Activated CD8-positive, alpha-beta T cell treated with anti-CD3 and anti-CD28 coated beads, Interleukin-2, amount 10 ng/mL, durations not matched to agents 7 days and 5 days (primary cell): ENCODE measurements at regions not wholly inside any gene's neighbourhood (a gene's known extent, or its start where the extent isn't known, plus 50 kb on each side); places are given as distances from the start of the nearest gene placed in this dataset.
A peak's percentile ranks its signal among the peaks of the same experiment; 100 is the strongest.
"Not testable (repeated sequence)": the region's sequence is repeated elsewhere in the genome, so short reads cannot be mapped to it uniquely, and the experiment has no call there.

ENCODE experiments used
- ATAC-seq: fragments of 150-1000 bp; cut with Tn5 transposase; one replicate; pipeline ENCODE4 v1.10.0; 2021; ENCODE audit warnings: moderate library complexity
- CTCF ChIA-PET: fragments of 350-600 bp; sonication (Branson Sonifier 250); formaldehyde crosslinking; loops from one replicate; lab custom pipeline; 2021; ENCODE audit warnings: antibody characterized with exemption; lab: Charles Lee
- POLR2A ChIA-PET: fragments of 350-600 bp; sonication (Branson Sonifier 250); formaldehyde crosslinking; loops from one replicate; lab custom pipeline; 2021; ENCODE audit warnings: antibody characterized with exemption; lab: Charles Lee
- DNase-seq: peaks from one replicate; pipeline ENCODE4 v3.0.0-alpha.2; 2020
- H3K27ac Mint-ChIP-seq: one replicate; pipeline ENCODE4 v1.8.0; 2021; ENCODE audit warnings: mild to moderate bottlenecking, mixed read lengths
- H3K27me3 Mint-ChIP-seq: one replicate; pipeline ENCODE4 v1.8.0; 2021; ENCODE audit warnings: low read depth, mixed read lengths
- H3K36me3 Mint-ChIP-seq: one replicate; pipeline ENCODE4 v1.8.0; 2021; ENCODE audit warnings: low read depth, mixed read lengths
- H3K4me1 Mint-ChIP-seq: one replicate; pipeline ENCODE4 v1.8.0; 2021; ENCODE audit warnings: low read depth, mixed read lengths
- H3K4me3 Mint-ChIP-seq: one replicate; pipeline ENCODE4 v1.8.0; 2021; ENCODE audit warnings: mild to moderate bottlenecking, mixed read lengths
- H3K9me3 Mint-ChIP-seq: one replicate; pipeline ENCODE4 v1.8.0; 2022; ENCODE audit warnings: mixed read lengths; ENCODE audit not compliant: insufficient read depth

- DNase-seq (no peak), ATAC-seq (no peak)
- ChIA-PET CTCF (no interaction called here), POLR2A (no interaction called here)
- H3K36me3 Mint-ChIP-seq, result no peaks in the 10 kb centered on the region
- H3K4me1 Mint-ChIP-seq, result peaks cover 16% of the 10 kb centered on the region
- H3K27me3 Mint-ChIP-seq, result no peaks in the 10 kb centered on the region
- no peak overlapping the region for H3K27ac Mint-ChIP-seq
- H3K9me3 Mint-ChIP-seq, result no peaks in the 10 kb centered on the region
- H3K4me3 Mint-ChIP-seq, result no peak overlapping the region
These were observed 427.1 kb upstream of the NOX3 start for GRCh38 chr6:155882527-155883333.

- POLR2A ChIA-PET, result no interaction called here
- no peak for DNase-seq
- ATAC-seq, result no peak
- H3K27me3 Mint-ChIP-seq, result no peaks in the 10 kb centered on the region
- H3K4me1 Mint-ChIP-seq, result peaks cover 16% of the 10 kb centered on the region
- H3K9me3 Mint-ChIP-seq, result no peaks in the 10 kb centered on the region
- H3K4me3 Mint-ChIP-seq, result no peak overlapping the region
- CTCF ChIA-PET, result no interaction called here
- H3K36me3 Mint-ChIP-seq, result no peaks in the 10 kb centered on the region
- H3K27ac Mint-ChIP-seq, result peak overlapping the region; percentile 6
These were observed 426.3 kb upstream of the NOX3 start for GRCh38 chr6:155881826-155882526.

GRCh38 chr6:155880900-155881299 lies 425.3 kb upstream of the NOX3 start:
- ChIA-PET POLR2A (no interaction called here), CTCF (no interaction called here)
- H3K4me1 Mint-ChIP-seq, result peaks cover 16% of the 10 kb centered on the region
- ATAC-seq (no peak), DNase-seq (no peak)
- H3K27ac Mint-ChIP-seq, result no peak overlapping the region
- no peaks in the 10 kb centered on the region for H3K9me3 Mint-ChIP-seq
- no peaks in the 10 kb centered on the region for H3K36me3 Mint-ChIP-seq
- no peak overlapping the region for H3K4me3 Mint-ChIP-seq
- no peaks in the 10 kb centered on the region for H3K27me3 Mint-ChIP-seq

DNA sequence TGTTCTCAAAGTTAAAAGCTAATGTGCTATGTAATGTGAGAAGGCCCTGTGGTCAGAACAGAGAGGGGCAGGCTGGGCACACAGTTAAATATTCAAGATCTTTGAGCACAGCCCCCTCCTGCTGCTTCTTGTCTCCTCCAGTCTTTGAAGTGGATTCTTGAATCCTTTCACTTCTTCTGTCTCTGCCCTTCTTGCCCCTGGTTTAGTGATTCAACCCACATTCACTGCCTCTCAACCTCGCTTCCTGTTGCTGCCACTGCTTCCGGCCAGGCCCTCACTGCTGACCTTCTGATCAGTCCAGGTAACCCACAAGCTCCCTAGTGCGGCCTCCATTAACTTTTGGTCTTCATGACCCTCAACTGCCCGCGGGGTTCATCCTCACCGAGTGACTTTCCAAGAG lies 417.3 kb upstream of the NOX3 start:
- no peak for DNase-seq
- ATAC-seq, result no peak
- no peaks in the 10 kb centered on the region for H3K36me3 Mint-ChIP-seq
- no peaks in the 10 kb centered on the region for H3K27me3 Mint-ChIP-seq
- peaks cover 5% of the 10 kb centered on the region for H3K4me1 Mint-ChIP-seq
- no peak overlapping the region for H3K4me3 Mint-ChIP-seq
- ChIA-PET POLR2A (no interaction called here), CTCF (no interaction called here)
- H3K27ac Mint-ChIP-seq, result no peak overlapping the region
- no peaks in the 10 kb centered on the region for H3K9me3 Mint-ChIP-seq

GRCh38 chr6:155867682-155868081 lies 412.0 kb upstream of the NOX3 start:
- ChIA-PET POLR2A (no interaction called here), CTCF (no interaction called here)
- H3K4me3 Mint-ChIP-seq, result no peak overlapping the region
- no peaks in the 10 kb centered on the region for H3K36me3 Mint-ChIP-seq
- H3K27me3 Mint-ChIP-seq, result no peaks in the 10 kb centered on the region
- ATAC-seq (no peak), DNase-seq (no peak)
- H3K9me3 Mint-ChIP-seq, result peaks cover 4% of the 10 kb centered on the region
- no peaks in the 10 kb centered on the region for H3K4me1 Mint-ChIP-seq
- no peak overlapping the region for H3K27ac Mint-ChIP-seq

GRCh38 chr6:155866676-155867390 lies 411.2 kb upstream of the NOX3 start:
- H3K4me1 Mint-ChIP-seq, H3K27me3 Mint-ChIP-seq, DNase-seq, POLR2A ChIA-PET, H3K9me3 Mint-ChIP-seq, H3K36me3 Mint-ChIP-seq, ATAC-seq, H3K27ac Mint-ChIP-seq, CTCF ChIA-PET, H3K4me3 Mint-ChIP-seq: not testable (repeated sequence)

DNA sequence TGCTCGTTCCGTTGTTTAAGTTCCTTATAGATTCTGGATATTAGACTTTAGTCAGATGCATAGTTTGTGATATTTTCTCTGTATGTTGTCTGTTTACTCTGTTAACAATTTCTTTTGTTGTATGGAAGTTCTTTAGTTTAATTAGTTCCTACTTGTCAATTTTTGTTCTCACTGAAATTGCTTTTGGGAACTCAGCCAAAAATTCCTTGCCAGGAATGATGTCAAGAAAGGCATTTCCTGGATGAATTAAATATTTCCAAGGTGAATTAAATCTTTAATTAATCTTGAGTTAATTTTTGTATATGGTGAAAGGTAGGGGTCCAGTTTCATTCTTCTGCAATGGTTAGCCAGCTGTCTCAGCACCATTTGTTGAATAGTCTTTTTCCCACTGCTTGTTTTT lies 406.2 kb upstream of the NOX3 start:
- H3K9me3 Mint-ChIP-seq, result peaks cover 4% of the 10 kb centered on the region
- no peak for ATAC-seq
- POLR2A ChIA-PET, result no interaction called here
- CTCF ChIA-PET, result no interaction called here
- no peak overlapping the region for H3K27ac Mint-ChIP-seq
- H3K4me3 Mint-ChIP-seq, result no peak overlapping the region
- H3K27me3 Mint-ChIP-seq, result no peaks in the 10 kb centered on the region
- H3K4me1 Mint-ChIP-seq, result no peaks in the 10 kb centered on the region
- no peak for DNase-seq
- no peaks in the 10 kb centered on the region for H3K36me3 Mint-ChIP-seq

DNA sequence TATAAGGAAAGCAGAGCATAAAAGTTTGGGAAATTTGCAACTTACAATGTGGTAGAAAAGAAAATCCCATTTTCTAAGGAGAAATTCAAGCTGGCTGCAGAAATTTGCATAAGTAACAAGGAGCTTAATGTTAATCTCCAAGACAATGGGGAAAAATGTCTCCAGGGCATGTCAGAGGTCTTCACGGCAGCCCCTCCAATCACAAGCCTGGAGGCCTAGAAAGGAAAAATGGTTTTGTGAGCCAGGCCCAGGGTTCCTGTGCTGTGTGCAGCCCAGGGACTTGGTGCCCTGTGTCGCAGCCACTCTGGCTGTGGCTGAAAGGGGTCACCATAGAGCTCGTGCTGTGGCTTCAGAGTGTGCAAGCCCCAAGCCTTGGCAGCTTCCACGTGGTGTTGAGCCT lies 403.3 kb upstream of the NOX3 start:
- H3K4me1 Mint-ChIP-seq, H3K4me3 Mint-ChIP-seq, H3K27ac Mint-ChIP-seq, H3K9me3 Mint-ChIP-seq, DNase-seq, POLR2A ChIA-PET, H3K36me3 Mint-ChIP-seq, H3K27me3 Mint-ChIP-seq, ATAC-seq, CTCF ChIA-PET: not testable (repeated sequence)

GRCh38 chr6:155854787-155855186 lies 399.1 kb upstream of the NOX3 start:
- ChIA-PET POLR2A (no interaction called here), CTCF (no interaction called here)
- H3K4me3 Mint-ChIP-seq, result no peak overlapping the region
- H3K36me3 Mint-ChIP-seq, result no peaks in the 10 kb centered on the region
- H3K9me3 Mint-ChIP-seq, result no peaks in the 10 kb centered on the region
- H3K27me3 Mint-ChIP-seq, result no peaks in the 10 kb centered on the region
- peaks cover 1% of the 10 kb centered on the region for H3K4me1 Mint-ChIP-seq
- no peak for ATAC-seq
- no peak overlapping the region for H3K27ac Mint-ChIP-seq
- no peak for DNase-seq

DNA sequence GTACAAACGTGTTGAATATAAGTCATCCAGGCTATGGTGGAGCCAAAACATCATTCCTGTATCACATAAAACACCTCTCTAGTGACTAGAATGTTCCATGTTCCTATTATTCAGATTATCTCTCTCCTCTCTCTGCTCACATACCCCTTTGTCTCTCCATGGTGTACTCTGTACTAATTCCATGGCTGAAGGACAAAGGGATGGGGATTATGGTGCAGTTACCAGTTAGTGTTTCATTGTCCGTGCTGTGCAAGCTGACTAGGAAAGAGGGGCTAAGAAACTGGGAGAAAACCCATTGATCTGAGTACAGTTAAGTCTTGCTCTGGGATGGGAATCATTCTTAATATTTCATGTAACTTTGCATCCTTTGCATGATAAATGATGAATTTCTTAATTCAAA lies 397.4 kb upstream of the NOX3 start:
- no peaks in the 10 kb centered on the region for H3K27me3 Mint-ChIP-seq
- H3K36me3 Mint-ChIP-seq, result no peaks in the 10 kb centered on the region
- no peak for ATAC-seq
- H3K9me3 Mint-ChIP-seq, result no peaks in the 10 kb centered on the region
- H3K27ac Mint-ChIP-seq, result no peak overlapping the region
- ChIA-PET POLR2A (no interaction called here), CTCF (no interaction called here)
- no peak for DNase-seq
- peaks cover 1% of the 10 kb centered on the region for H3K4me1 Mint-ChIP-seq
- no peak overlapping the region for H3K4me3 Mint-ChIP-seq

DNA sequence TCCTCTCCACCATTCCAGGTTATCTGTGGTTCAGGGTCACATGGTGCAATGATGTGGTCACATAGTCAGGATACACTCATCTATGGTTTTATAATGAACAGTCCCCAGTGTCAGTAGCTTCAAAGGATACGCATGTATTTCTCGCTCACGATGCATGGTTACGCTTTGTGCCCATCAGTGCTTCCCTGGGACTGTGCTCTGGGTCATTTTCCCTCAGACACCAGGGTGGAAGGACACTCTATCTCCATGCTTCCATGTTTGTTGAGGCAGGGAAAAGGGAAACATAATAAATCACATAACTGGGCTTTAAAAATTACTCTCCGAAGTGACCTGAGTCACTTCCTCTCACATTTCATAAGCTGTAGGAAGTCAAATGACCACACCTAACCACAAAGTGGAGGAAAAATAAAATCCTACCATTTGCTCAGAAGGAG lies 394.8 kb upstream of the NOX3 start:
- Mint-ChIP-seq H3K27me3 (no peaks in the 10 kb centered on the region), H3K4me1 (peaks cover 1% of the 10 kb centered on the region), H3K36me3 (no peaks in the 10 kb centered on the region), H3K4me3 (no peak overlapping the region), H3K27ac (no peak overlapping the region), H3K9me3 (no peaks in the 10 kb centered on the region)
- POLR2A ChIA-PET, result interaction anchor here (0.6 to 0.9 kb wide), 2 partner anchors 11 to 953 kb away, joined by 3 read pairs; no protein-coding TSS in a partner anchor
- CTCF ChIA-PET, result no interaction called here
- no peak for DNase-seq
- no peak for ATAC-seq

DNA sequence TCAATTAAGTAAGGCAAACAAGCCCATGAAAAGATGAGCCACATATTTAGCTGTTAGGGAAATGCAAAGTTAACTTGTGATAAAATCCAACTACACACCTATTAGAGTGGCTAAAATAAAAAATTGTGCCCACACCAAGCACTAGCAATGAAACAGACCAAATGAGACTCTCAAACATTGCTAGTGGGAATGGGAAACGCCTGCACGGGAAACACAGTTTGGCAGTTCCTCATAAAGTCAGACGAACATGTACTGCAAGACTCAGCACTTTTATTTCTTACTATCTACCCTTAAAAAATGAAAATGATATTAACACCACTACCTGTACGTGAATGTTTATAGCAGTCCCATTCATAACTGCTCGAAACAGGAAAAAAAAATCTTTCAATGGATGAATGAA lies 392.1 kb upstream of the NOX3 start:
- no peak for DNase-seq
- ChIA-PET CTCF (no interaction called here), POLR2A (no interaction called here)
- H3K4me1 Mint-ChIP-seq, result peaks cover 1% of the 10 kb centered on the region
- no peak overlapping the region for H3K4me3 Mint-ChIP-seq
- no peaks in the 10 kb centered on the region for H3K36me3 Mint-ChIP-seq
- no peak overlapping the region for H3K27ac Mint-ChIP-seq
- ATAC-seq, result no peak
- no peaks in the 10 kb centered on the region for H3K9me3 Mint-ChIP-seq
- H3K27me3 Mint-ChIP-seq, result no peaks in the 10 kb centered on the region
